ENCODE measurements at regions not wholly inside any gene's neighbourhood (a gene's known extent, or its start where the extent isn't known, plus 50 kb on each side); places are given as distances from the start of the nearest gene placed in this dataset.

DNA sequence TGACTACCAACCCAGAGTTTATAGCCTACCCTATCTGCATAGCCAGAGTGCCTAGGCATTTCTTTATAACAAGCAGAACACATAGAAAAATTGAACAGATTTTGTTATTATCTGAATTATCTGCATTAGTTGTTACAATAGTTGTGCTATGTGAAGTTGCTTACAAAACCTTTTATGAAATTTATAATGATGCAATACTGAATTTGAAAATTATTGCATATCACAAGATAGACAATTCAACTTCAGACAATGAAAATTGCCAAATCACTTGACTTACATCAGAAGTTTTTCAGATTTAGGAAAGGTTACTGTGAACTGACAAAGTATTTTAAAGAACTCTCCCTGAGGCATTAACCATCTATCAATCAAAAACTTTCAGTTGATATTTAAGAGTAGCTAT lies 437.9 kb upstream of the PIK3C3 start:
- Histone ChIP-seq H3K4me3 (ENCODE audit: insufficient read depth, low read depth, low read length) (no peak overlapping the region), H3K27me3 (ENCODE audit: control insufficient read depth, insufficient read depth, low read length) (no peaks in the 10 kb centered on the region), H3K36me3 (replicated peaks; ENCODE audit: control insufficient read depth, insufficient read depth, low read length) (no peaks in the 10 kb centered on the region)
- no peak for DNase-seq

GRCh38 chr18:41513438-41513837 lies 441.6 kb upstream of the PIK3C3 start:
- Histone ChIP-seq H3K27me3 (ENCODE audit: control insufficient read depth, insufficient read depth, low read length) (no peaks in the 10 kb centered on the region), H3K4me3 (ENCODE audit: insufficient read depth, low read depth, low read length) (no peak overlapping the region), H3K36me3 (replicated peaks; ENCODE audit: control insufficient read depth, insufficient read depth, low read length) (no peaks in the 10 kb centered on the region)
- DNase-seq = no peak

DNA sequence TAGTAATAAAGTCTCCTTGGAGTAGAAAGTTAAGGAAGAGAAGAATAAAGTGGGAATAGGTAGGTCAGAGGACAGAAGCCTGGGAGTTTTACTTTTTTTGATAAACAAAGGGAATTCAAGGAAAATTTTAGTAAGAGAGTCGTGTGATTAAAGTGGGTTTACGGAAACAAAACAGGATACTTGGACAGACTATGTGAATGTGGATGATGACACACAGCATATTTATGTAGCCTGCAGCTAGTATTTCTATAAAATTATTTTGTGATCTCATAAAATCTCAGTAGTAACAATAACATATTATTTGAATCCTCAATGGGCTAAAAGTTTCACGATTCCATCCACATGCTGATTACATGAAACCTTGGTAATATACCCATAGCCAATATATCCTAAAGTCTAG lies 450.7 kb upstream of the PIK3C3 start:
- DNase-seq = no peak
- no peaks in the 10 kb centered on the region for H3K36me3 ChIP-seq (replicated peaks; ENCODE audit: control insufficient read depth, insufficient read depth, low read length)
- H3K27me3 ChIP-seq (ENCODE audit: control insufficient read depth, insufficient read depth, low read length) = no peaks in the 10 kb centered on the region
- H3K4me3 ChIP-seq (ENCODE audit: insufficient read depth, low read depth, low read length) = no peak overlapping the region

DNA sequence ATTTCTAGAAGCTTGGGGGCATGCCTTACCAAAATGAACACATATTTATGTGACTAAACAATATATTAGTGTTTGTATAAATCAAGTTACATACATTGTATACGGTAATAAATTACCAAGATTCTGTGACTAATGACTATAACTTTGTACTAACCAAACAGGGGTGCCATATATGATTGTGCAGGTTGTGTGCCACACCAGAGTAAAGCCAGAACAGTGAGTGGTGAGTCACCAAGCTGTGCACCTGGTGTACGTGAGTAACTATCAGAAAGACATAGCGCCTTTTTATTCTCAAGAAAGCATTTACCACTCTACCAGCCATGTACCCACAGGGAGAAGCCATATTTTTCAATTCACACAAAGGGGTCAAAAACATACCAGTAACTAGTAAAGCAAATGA lies 453.2 kb upstream of the PIK3C3 start:
- Histone ChIP-seq H3K27me3 (ENCODE audit: control insufficient read depth, insufficient read depth, low read length) (no peaks in the 10 kb centered on the region), H3K4me3 (ENCODE audit: insufficient read depth, low read depth, low read length) (no peak overlapping the region)

GRCh38 chr18:41499345-41499744 lies 455.7 kb upstream of the PIK3C3 start:
- DNase-seq = no peak
- H3K27me3 ChIP-seq (ENCODE audit: control insufficient read depth, insufficient read depth, low read length) = no peaks in the 10 kb centered on the region
- H3K4me3 ChIP-seq (ENCODE audit: insufficient read depth, low read depth, low read length) = no peak overlapping the region
- H3K36me3 ChIP-seq (replicated peaks; ENCODE audit: control insufficient read depth, insufficient read depth, low read length) = no peaks in the 10 kb centered on the region

More for the DNA sequence above, 453.2 kb upstream of the PIK3C3 start:
- no peak for DNase-seq
- H3K36me3 ChIP-seq (replicated peaks; ENCODE audit: control insufficient read depth, insufficient read depth, low read length) = no peaks in the 10 kb centered on the region

DNA sequence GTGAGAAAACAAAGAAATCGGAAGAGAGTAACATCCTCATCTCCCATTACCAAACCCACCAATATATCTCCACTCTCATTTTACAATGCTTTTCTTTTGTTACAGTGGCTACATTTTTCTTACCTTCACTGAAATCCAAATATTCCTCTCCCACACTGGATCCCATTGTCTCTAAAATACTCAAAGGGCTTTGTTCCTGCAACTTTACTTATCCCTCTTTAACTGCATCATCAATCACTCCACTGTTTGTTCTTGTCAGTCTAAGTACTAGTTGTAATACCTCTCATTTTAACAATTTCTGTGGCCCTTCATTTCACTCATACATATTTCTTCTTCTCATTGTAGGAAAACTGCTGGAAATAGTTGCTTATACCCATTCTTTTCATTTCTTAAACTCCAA lies 464.2 kb upstream of the PIK3C3 start:
- DNase-seq = no peak
- no peak overlapping the region for H3K4me3 ChIP-seq (ENCODE audit: insufficient read depth, low read depth, low read length)
- H3K27me3 ChIP-seq (ENCODE audit: control insufficient read depth, insufficient read depth, low read length) = no peaks in the 10 kb centered on the region
- no peaks in the 10 kb centered on the region for H3K36me3 ChIP-seq (replicated peaks; ENCODE audit: control insufficient read depth, insufficient read depth, low read length)

- no peak for DNase-seq
- H3K4me3 ChIP-seq (ENCODE audit: insufficient read depth, low read depth, low read length) = no peak overlapping the region
- no peaks in the 10 kb centered on the region for H3K27me3 ChIP-seq (ENCODE audit: control insufficient read depth, insufficient read depth, low read length)
- no peaks in the 10 kb centered on the region for H3K36me3 ChIP-seq (replicated peaks; ENCODE audit: control insufficient read depth, insufficient read depth, low read length)
Observed at GRCh38 chr18:41486575-41486974, 468.5 kb upstream of the PIK3C3 start.

- H3K27me3 ChIP-seq (ENCODE audit: control insufficient read depth, insufficient read depth, low read length) = no peaks in the 10 kb centered on the region
- no peaks in the 10 kb centered on the region for H3K36me3 ChIP-seq (replicated peaks; ENCODE audit: control insufficient read depth, insufficient read depth, low read length)
- no peak overlapping the region for H3K4me3 ChIP-seq (ENCODE audit: insufficient read depth, low read depth, low read length)
- DNase-seq = no peak
Observed at GRCh38 chr18:41484069-41484468, 471.0 kb upstream of the PIK3C3 start.

- Histone ChIP-seq H3K27me3 (ENCODE audit: control insufficient read depth, insufficient read depth, low read length) (no peaks in the 10 kb centered on the region), H3K4me3 (ENCODE audit: insufficient read depth, low read depth, low read length) (no peak overlapping the region), H3K36me3 (replicated peaks; ENCODE audit: control insufficient read depth, insufficient read depth, low read length) (no peaks in the 10 kb centered on the region)
- no peak for DNase-seq
Observed at GRCh38 chr18:41482501-41482900, 472.5 kb upstream of the PIK3C3 start.

- DNase-seq = no peak
- H3K27me3 ChIP-seq (ENCODE audit: control insufficient read depth, insufficient read depth, low read length) = no peaks in the 10 kb centered on the region
- H3K4me3 ChIP-seq (ENCODE audit: insufficient read depth, low read depth, low read length) = no peak overlapping the region
- H3K36me3 ChIP-seq (replicated peaks; ENCODE audit: control insufficient read depth, insufficient read depth, low read length) = no peaks in the 10 kb centered on the region
Observed at GRCh38 chr18:41466436-41467160, 488.4 kb upstream of the PIK3C3 start.

DNA sequence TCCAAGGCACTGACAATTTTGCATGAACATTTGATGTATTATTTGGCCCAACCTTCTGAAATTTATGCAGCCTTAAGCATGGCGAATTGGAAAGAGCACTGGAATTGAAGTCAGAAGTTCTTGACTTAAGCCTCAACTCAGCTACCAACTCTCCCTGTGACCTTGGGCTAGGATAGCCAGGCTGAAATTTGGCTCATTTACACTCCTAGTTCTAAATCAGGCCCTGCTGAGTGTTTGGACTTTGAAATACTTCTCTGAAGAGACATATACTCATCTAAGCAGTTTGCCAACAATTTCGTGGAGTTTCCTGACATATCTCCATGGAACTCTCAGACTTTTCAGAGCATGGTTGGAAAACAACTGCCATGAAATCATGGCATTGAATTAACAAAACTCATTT lies 489.6 kb upstream of the PIK3C3 start:
- no peak for DNase-seq
- Histone ChIP-seq H3K4me3 (ENCODE audit: insufficient read depth, low read depth, low read length) (no peak overlapping the region), H3K36me3 (replicated peaks; ENCODE audit: control insufficient read depth, insufficient read depth, low read length) (no peaks in the 10 kb centered on the region), H3K27me3 (ENCODE audit: control insufficient read depth, insufficient read depth, low read length) (no peaks in the 10 kb centered on the region)

GRCh38 chr18:41464278-41464677 lies 490.8 kb upstream of the PIK3C3 start:
- Histone ChIP-seq H3K4me3 (ENCODE audit: insufficient read depth, low read depth, low read length) (no peak overlapping the region), H3K27me3 (ENCODE audit: control insufficient read depth, insufficient read depth, low read length) (no peaks in the 10 kb centered on the region), H3K36me3 (replicated peaks; ENCODE audit: control insufficient read depth, insufficient read depth, low read length) (no peaks in the 10 kb centered on the region)
- no peak for DNase-seq

DNA sequence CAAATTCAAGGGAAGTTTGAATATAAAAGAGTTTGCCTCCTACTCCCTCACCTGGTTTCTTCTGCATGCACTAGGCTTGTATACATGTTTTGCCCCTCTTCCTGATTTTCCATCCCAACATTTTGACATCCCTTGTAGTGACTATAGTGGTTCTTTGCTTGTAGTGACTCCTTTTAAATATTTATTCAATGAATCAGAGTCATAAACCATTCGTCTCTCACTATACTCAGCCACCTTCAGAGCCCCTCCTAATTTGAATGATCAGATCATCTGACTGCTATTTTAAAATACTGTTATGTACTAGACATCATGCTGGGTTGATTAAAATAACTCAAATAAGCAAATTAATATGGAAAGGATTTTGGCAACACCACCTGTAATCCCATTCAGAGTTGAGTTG lies 492.1 kb upstream of the PIK3C3 start:
- DNase-seq = no peak

DNA sequence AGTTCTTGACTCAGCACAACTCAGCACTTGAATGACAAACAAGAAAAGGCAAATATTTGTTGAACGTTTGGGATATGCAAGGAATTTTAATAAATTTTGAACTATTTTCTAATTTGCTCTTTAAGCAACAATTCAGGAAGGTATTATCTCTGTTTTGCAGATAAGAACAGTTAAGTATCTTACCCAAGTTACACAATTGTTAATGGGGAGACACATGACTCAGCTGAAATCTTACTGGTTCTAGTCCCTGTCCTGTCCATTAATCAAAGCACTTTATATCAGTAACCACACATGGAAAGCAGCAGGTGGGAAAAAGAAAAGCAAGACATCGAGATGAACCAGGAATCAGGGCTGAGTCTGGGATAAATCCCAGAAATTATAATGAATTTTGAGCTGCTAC lies 493.9 kb upstream of the PIK3C3 start:
- Histone ChIP-seq H3K36me3 (replicated peaks; ENCODE audit: control insufficient read depth, insufficient read depth, low read length) (no peaks in the 10 kb centered on the region), H3K27me3 (ENCODE audit: control insufficient read depth, insufficient read depth, low read length) (no peaks in the 10 kb centered on the region), H3K4me3 (ENCODE audit: insufficient read depth, low read depth, low read length) (no peak overlapping the region)
- no peak for DNase-seq

More for the DNA sequence above, 492.1 kb upstream of the PIK3C3 start:
- Histone ChIP-seq H3K27me3 (ENCODE audit: control insufficient read depth, insufficient read depth, low read length) (no peaks in the 10 kb centered on the region), H3K4me3 (ENCODE audit: insufficient read depth, low read depth, low read length) (no peak overlapping the region), H3K36me3 (replicated peaks; ENCODE audit: control insufficient read depth, insufficient read depth, low read length) (no peaks in the 10 kb centered on the region)

- Histone ChIP-seq H3K36me3 (replicated peaks; ENCODE audit: control insufficient read depth, insufficient read depth, low read length) (no peaks in the 10 kb centered on the region), H3K27me3 (ENCODE audit: control insufficient read depth, insufficient read depth, low read length) (no peaks in the 10 kb centered on the region), H3K4me3 (ENCODE audit: insufficient read depth, low read depth, low read length) (no peak overlapping the region)
- DNase-seq = no peak
Observed at GRCh38 chr18:41459656-41460055, 495.4 kb upstream of the PIK3C3 start.

DNA sequence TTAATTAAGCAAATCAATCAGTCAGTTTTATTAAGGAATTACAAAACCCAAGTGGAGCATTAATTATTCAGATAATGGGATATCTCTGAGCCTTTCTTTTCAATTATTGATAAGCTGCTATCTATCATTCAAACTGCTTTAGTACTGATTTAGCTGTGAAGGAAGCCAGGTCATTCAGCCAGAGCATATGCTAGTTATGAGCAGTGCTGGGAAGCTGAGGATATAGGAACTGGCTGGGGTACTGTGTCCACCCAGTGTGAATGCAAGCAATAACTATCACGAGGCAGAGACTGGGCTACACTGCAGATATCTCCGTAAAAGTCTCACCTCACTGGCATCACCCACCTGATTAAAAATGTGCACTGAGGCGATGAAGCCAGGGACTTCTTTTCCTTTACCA lies 496.7 kb upstream of the PIK3C3 start:
- no peaks in the 10 kb centered on the region for H3K27me3 ChIP-seq (ENCODE audit: control insufficient read depth, insufficient read depth, low read length)
- no peaks in the 10 kb centered on the region for H3K36me3 ChIP-seq (replicated peaks; ENCODE audit: control insufficient read depth, insufficient read depth, low read length)
- H3K4me3 ChIP-seq (ENCODE audit: insufficient read depth, low read depth, low read length) = no peak overlapping the region
- DNase-seq = no peak
